ENCODE measurements at regions not wholly inside any gene's neighbourhood (a gene's known extent, or its start where the extent isn't known, plus 50 kb on each side); places are given as distances from the start of the nearest gene placed in this dataset.

- TF ChIP-seq CTCF (conservative IDR thresholded peaks at IDR 0.05): no peak
- Mint-ChIP-seq H3K9me3 (no peaks in the 10 kb centered on the region), H3K27ac (no peak overlapping the region), H3K4me3 (no peak overlapping the region), H3K36me3 (no peaks in the 10 kb centered on the region), H3K4me1 (ENCODE audit: unreplicated experiment) (no peaks in the 10 kb centered on the region), H3K27me3 (peaks cover 8% of the 10 kb centered on the region)
- no peak for DNase-seq (ENCODE audit: extremely low spot score, unreplicated experiment)
Measured at GRCh38 chr6:113439866-113440265, 417.3 kb upstream of the MARCKS start.

GRCh38 chr6:113442040-113442439 lies 415.1 kb upstream of the MARCKS start:
- no peak for TF ChIP-seq CTCF (conservative IDR thresholded peaks at IDR 0.05)
- Mint-ChIP-seq H3K9me3 (no peaks in the 10 kb centered on the region), H3K4me1 (ENCODE audit: unreplicated experiment) (no peaks in the 10 kb centered on the region), H3K4me3 (no peak overlapping the region), H3K27me3 (peaks cover 8% of the 10 kb centered on the region), H3K27ac (no peak overlapping the region), H3K36me3 (no peaks in the 10 kb centered on the region)
- no peak for DNase-seq (ENCODE audit: extremely low spot score, unreplicated experiment)

- Mint-ChIP-seq H3K27me3 (no peaks in the 10 kb centered on the region), H3K9me3 (no peaks in the 10 kb centered on the region), H3K36me3 (no peaks in the 10 kb centered on the region), H3K4me1 (ENCODE audit: unreplicated experiment) (peaks cover 3% of the 10 kb centered on the region), H3K4me3 (no peak overlapping the region), H3K27ac (no peak overlapping the region)
- no peak for DNase-seq (ENCODE audit: extremely low spot score, unreplicated experiment)
- TF ChIP-seq CTCF (conservative IDR thresholded peaks at IDR 0.05): no peak
Measured at GRCh38 chr6:113445201-113445600, 411.9 kb upstream of the MARCKS start.

GRCh38 chr6:113447088-113447831 lies 409.9 kb upstream of the MARCKS start:
- Mint-ChIP-seq H3K4me3 (no peak overlapping the region), H3K4me1 (ENCODE audit: unreplicated experiment) (peaks cover 3% of the 10 kb centered on the region), H3K9me3 (no peaks in the 10 kb centered on the region), H3K27ac (peak overlapping the region; percentile 33), H3K36me3 (no peaks in the 10 kb centered on the region), H3K27me3 (no peaks in the 10 kb centered on the region)
- DNase-seq (ENCODE audit: extremely low spot score, unreplicated experiment): no peak
- TF ChIP-seq CTCF (conservative IDR thresholded peaks at IDR 0.05): no peak

GRCh38 chr6:113449051-113449450 lies 408.1 kb upstream of the MARCKS start:
- Mint-ChIP-seq H3K4me1 (ENCODE audit: unreplicated experiment) (peaks cover 3% of the 10 kb centered on the region), H3K27me3 (no peaks in the 10 kb centered on the region), H3K4me3 (no peak overlapping the region), H3K36me3 (no peaks in the 10 kb centered on the region), H3K27ac (no peak overlapping the region), H3K9me3 (no peaks in the 10 kb centered on the region)
- TF ChIP-seq CTCF (conservative IDR thresholded peaks at IDR 0.05): no peak
- DNase-seq (ENCODE audit: extremely low spot score, unreplicated experiment): no peak
